Loucy (cell line): ENCODE measurements at regions not wholly inside any gene's neighbourhood (a gene's known extent, or its start where the extent isn't known, plus 50 kb on each side); places are given as distances from the start of the nearest gene placed in this dataset.

ENCODE experiments used
- CTCF ChIP-seq: fragments of 200-600 bp; sonication (generic); conservative IDR thresholded peaks from 2 replicates; pipeline ENCODE4 v1.5.1; 2014; ENCODE audit warnings: mild to moderate bottlenecking, antibody characterized with exemption, low read length
- EZH2phosphoT487 ChIP-seq: fragments of 200-600 bp; IDR thresholded peaks from 2 replicates; pipeline ENCODE4 v1.6.1; 2018; ENCODE audit warnings: antibody characterized with exemption, mild to moderate bottlenecking, moderate library complexity, borderline replicate concordance

- TF ChIP-seq CTCF (no peak), EZH2phosphoT487 (no peak)
These were observed 471.9 kb downstream of the PDGFC start for GRCh38 chr4:156499684-156500083.
